K562 (cell line): ENCODE measurements at regions not wholly inside any gene's neighbourhood (a gene's known extent, or its start where the extent isn't known, plus 50 kb on each side); places are given as distances from the start of the nearest gene placed in this dataset.

Experiments
- KAT8 ChIP-seq: fragments of 450-650 bp; IDR thresholded peaks from 2 replicates; pipeline ENCODE4 v1.6.1; 2016; ENCODE audit warnings: low read depth, mild to moderate bottlenecking
- PCBP2 ChIP-seq: fragments of 200-400 bp; formaldehyde crosslinking; IDR thresholded peaks from 2 replicates; pipeline ENCODE4 v1.6.1; 2018; ENCODE audit warnings: low read length, low read depth, mild to moderate bottlenecking, moderate library complexity; ENCODE audit not compliant: poor library complexity, severe bottlenecking
- RAD51 ChIP-seq: fragments of 450-650 bp; IDR thresholded peaks from 2 replicates; pipeline ENCODE4 v1.7.1; 2016; ENCODE audit warnings: low read depth, mild to moderate bottlenecking, borderline replicate concordance
- RCOR1 ChIP-seq, 2 experiments: IDR thresholded peaks; 2 replicates each; pipeline ENCODE4 v1.6.1; 2012; ENCODE audit warnings: low read depth in 2 of 2, low read length in 2 of 2, borderline replicate concordance in 1 of 2, improper control_type of control experiment in 1 of 2

- TF ChIP-seq KAT8 (no peak), RCOR1 (IDR thresholded peaks at IDR 0.05; ENCODE audit: borderline replicate concordance in 1 of 2, low read depth in 2 of 2, low read length in 2 of 2) (no peak), PCBP2 (no peak), RAD51 (no peak)
These were observed 118.2 kb downstream of the KLF13 start for GRCh38 chr15:31444844-31445243.
